Gastroesophageal sphincter (tissue), 3 donors: ENCODE measurements at regions not wholly inside any gene's neighbourhood (a gene's known extent, or its start where the extent isn't known, plus 50 kb on each side); places are given as distances from the start of the nearest gene placed in this dataset.

Experiments
- EP300 ChIP-seq: sonication (generic); formaldehyde crosslinking; IDR thresholded peaks from one replicate; pipeline ENCODE4 v1.6.1; 2017; ENCODE audit warnings: antibody characterized with exemption, mild to moderate bottlenecking
- POLR2A ChIP-seq, 2 donors: fragments of 450-650 bp; IDR thresholded peaks; one replicate each; pipeline ENCODE4 v1.6.1; 2017; ENCODE audit warnings: antibody characterized with exemption in 2 of 2, mild to moderate bottlenecking in 2 of 2, moderate library complexity in 1 of 2
- POLR2AphosphoS5 ChIP-seq: sonication (generic); formaldehyde crosslinking; IDR thresholded peaks from one replicate; pipeline ENCODE4 v1.6.1; 2017; ENCODE audit warnings: antibody characterized with exemption
- TF ChIP-seq, protein P1 (sequence below), 4 experiments: fragments of 200-600 bp in 2 of 4; fragments of 450-650 bp in 2 of 4; sonication (generic) in 1 of 4; IDR thresholded peaks; one replicate each; pipeline ENCODE4 v1.5.1; 2017 to 2019; ENCODE audit warnings: antibody characterized with exemption in 4 of 4, mild to moderate bottlenecking in 2 of 4, moderate library complexity in 2 of 4

DNA sequence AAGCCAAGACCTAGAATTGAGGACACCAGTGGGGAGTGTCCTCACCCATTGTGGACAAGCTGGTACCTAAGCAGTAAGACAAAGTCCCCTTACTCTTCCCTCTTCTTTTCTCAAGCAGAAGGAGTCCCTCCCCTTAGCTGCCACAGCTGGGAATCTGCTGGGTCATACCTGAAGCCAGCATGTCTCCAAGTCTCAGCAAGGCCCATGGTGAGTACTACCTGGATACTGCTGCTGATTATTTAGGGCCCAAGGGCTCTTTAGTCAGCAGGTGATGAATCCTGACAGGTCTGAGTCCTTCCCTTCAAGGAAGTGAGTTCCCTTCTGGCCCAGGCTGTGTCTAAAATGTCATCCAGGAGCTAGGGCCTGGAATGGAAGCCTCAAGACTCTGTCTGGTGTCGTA lies 198.6 kb upstream of the STK17B start:
- TF ChIP-seq, protein P1, sequence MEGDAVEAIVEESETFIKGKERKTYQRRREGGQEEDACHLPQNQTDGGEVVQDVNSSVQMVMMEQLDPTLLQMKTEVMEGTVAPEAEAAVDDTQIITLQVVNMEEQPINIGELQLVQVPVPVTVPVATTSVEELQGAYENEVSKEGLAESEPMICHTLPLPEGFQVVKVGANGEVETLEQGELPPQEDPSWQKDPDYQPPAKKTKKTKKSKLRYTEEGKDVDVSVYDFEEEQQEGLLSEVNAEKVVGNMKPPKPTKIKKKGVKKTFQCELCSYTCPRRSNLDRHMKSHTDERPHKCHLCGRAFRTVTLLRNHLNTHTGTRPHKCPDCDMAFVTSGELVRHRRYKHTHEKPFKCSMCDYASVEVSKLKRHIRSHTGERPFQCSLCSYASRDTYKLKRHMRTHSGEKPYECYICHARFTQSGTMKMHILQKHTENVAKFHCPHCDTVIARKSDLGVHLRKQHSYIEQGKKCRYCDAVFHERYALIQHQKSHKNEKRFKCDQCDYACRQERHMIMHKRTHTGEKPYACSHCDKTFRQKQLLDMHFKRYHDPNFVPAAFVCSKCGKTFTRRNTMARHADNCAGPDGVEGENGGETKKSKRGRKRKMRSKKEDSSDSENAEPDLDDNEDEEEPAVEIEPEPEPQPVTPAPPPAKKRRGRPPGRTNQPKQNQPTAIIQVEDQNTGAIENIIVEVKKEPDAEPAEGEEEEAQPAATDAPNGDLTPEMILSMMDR (IDR thresholded peaks at IDR 0.05) = no peak
- TF ChIP-seq POLR2A (IDR thresholded peaks at IDR 0.05) (no peak), POLR2AphosphoS5 (no peak), EP300 (no peak)
